Activated naive CD8-positive, alpha-beta T cell treated with anti-CD3 and anti-CD28 coated beads, Interleukin-2, amount 50 U/mL, for 24 hours (primary cell): ENCODE measurements at regions not wholly inside any gene's neighbourhood (a gene's known extent, or its start where the extent isn't known, plus 50 kb on each side); places are given as distances from the start of the nearest gene placed in this dataset.
"Not testable (repeated sequence)": the region's sequence is repeated elsewhere in the genome, so short reads cannot be mapped to it uniquely, and the experiment has no call there.

Experiments
- ATAC-seq: fragments of 150-1000 bp; cut with Tn5 transposase; one replicate; pipeline ENCODE4 v1.10.0; 2021
- DNase-seq: peaks from one replicate; pipeline ENCODE4 v3.0.0; 2021
- H3K27ac Mint-ChIP-seq: one replicate; pipeline ENCODE4 v1.8.0; 2021; ENCODE audit warnings: mild to moderate bottlenecking, mixed read lengths
- H3K27me3 Mint-ChIP-seq: one replicate; pipeline ENCODE4 v1.8.0; 2021; ENCODE audit warnings: mixed read lengths
- H3K36me3 Mint-ChIP-seq: one replicate; pipeline ENCODE4 v1.8.0; 2021; ENCODE audit warnings: low read depth, mixed read lengths
- H3K4me1 Mint-ChIP-seq: one replicate; pipeline ENCODE4 v1.8.0; 2021; ENCODE audit warnings: mixed read lengths
- H3K4me3 Mint-ChIP-seq: one replicate; pipeline ENCODE4 v1.8.0; 2021; ENCODE audit warnings: mild to moderate bottlenecking, moderate library complexity, mixed read lengths
- H3K9me3 Mint-ChIP-seq: one replicate; pipeline ENCODE4 v1.8.0; 2021; ENCODE audit warnings: mixed read lengths

DNA sequence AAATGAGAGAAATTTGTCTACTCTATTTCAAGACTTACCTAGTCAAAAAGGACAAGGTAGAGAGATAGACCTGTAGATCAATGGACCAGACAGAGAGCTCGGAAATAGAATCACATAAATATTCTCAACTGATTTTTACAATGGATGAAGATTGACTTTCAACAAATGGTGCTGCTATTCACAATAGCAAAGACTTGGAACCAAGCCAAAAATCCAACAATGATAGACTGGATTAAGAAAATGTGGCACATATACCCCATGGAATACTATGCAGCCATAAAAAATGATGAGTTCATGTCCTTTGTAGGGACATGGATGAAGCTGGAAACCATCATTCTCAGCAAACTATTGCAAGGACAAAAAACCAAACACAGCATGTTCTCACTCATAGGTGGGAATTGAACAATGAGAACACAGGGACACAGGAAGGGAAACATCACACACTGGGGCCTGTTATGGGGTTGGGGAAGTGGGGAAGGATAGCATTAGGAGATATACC lies 1128.2 kb downstream of the UQCRFS1 start:
- H3K9me3 Mint-ChIP-seq: peaks cover 22% of the 10 kb centered on the region
- DNase-seq, H3K27me3 Mint-ChIP-seq, H3K4me1 Mint-ChIP-seq, ATAC-seq, H3K36me3 Mint-ChIP-seq, H3K27ac Mint-ChIP-seq, H3K4me3 Mint-ChIP-seq: not testable (repeated sequence)

GRCh38 chr19:28076628-28077027 lies 1136.3 kb downstream of the UQCRFS1 start:
- ATAC-seq (no peak), DNase-seq (no peak)
- Mint-ChIP-seq H3K27me3 (no peaks in the 10 kb centered on the region), H3K27ac (no peak overlapping the region), H3K9me3 (peaks cover 15% of the 10 kb centered on the region), H3K4me1 (no peaks in the 10 kb centered on the region), H3K4me3 (no peak overlapping the region), H3K36me3 (no peaks in the 10 kb centered on the region)

- Mint-ChIP-seq H3K9me3 (peaks cover 15% of the 10 kb centered on the region), H3K27ac (no peak overlapping the region), H3K4me3 (no peak overlapping the region), H3K27me3 (no peaks in the 10 kb centered on the region), H3K4me1 (no peaks in the 10 kb centered on the region), H3K36me3 (no peaks in the 10 kb centered on the region)
- ATAC-seq: no peak
- DNase-seq: no peak
These were observed 1137.7 kb downstream of the UQCRFS1 start for GRCh38 chr19:28075229-28075628.

DNA sequence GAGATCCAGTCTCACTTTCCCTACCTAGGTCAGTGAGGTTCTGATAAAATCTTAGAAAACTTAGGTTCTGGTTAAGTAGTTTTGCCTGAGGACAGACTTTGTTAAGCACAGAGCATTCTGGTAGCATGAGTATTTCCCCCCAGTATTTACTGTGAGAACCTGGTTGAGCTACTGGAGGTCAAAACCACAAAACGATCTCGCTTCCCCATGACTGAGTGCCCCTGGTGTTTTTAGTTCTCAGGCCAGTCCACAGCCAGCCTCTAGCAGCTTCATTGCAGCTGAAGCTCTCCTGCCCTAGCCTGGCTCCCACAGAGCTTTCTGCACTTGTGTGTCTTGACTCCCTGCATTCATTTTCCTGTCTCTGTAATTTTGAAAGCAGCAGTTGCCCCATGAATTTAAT lies 1138.2 kb downstream of the UQCRFS1 start:
- no peaks in the 10 kb centered on the region for H3K4me1 Mint-ChIP-seq
- peaks cover 11% of the 10 kb centered on the region for H3K9me3 Mint-ChIP-seq
- no peak overlapping the region for H3K4me3 Mint-ChIP-seq
- DNase-seq (no peak), ATAC-seq (no peak)
- no peak overlapping the region for H3K27ac Mint-ChIP-seq
- H3K27me3 Mint-ChIP-seq: no peaks in the 10 kb centered on the region
- H3K36me3 Mint-ChIP-seq: no peaks in the 10 kb centered on the region

DNA sequence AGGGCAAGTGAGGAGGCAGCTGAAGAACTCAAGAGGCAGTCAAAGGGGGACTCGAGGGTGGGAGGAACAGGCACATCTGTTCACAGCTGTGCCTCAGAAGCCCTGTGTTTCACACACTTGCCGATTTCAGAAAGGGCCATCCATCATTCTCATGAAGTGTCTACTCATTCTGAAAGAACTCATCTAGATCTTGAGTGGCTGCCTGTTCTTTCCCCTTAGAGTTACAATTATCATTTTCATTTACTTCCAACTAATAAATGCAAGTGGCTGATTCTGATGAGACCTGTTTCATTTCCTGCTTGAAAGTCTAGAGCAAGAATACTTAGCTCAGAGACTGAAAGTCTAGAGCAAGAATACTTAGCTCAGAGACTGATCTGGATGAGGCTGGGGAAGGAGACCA lies 1145.1 kb downstream of the UQCRFS1 start:
- H3K4me1 Mint-ChIP-seq: no peaks in the 10 kb centered on the region
- no peak for DNase-seq
- H3K27ac Mint-ChIP-seq: no peak overlapping the region
- no peak overlapping the region for H3K4me3 Mint-ChIP-seq
- no peaks in the 10 kb centered on the region for H3K27me3 Mint-ChIP-seq
- no peaks in the 10 kb centered on the region for H3K36me3 Mint-ChIP-seq
- no peak for ATAC-seq
- no peaks in the 10 kb centered on the region for H3K9me3 Mint-ChIP-seq

- H3K9me3 Mint-ChIP-seq: no peaks in the 10 kb centered on the region
- no peaks in the 10 kb centered on the region for H3K4me1 Mint-ChIP-seq
- no peak overlapping the region for H3K27ac Mint-ChIP-seq
- no peaks in the 10 kb centered on the region for H3K27me3 Mint-ChIP-seq
- H3K36me3 Mint-ChIP-seq: no peaks in the 10 kb centered on the region
- ATAC-seq: no peak
- no peak for DNase-seq
- no peak overlapping the region for H3K4me3 Mint-ChIP-seq
These were observed 1146.0 kb downstream of the UQCRFS1 start for GRCh38 chr19:28066988-28067387.

- no peaks in the 10 kb centered on the region for H3K9me3 Mint-ChIP-seq
These were observed 1146.8 kb downstream of the UQCRFS1 start for GRCh38 chr19:28066161-28066560.

GRCh38 chr19:28065026-28065425 lies 1147.9 kb downstream of the UQCRFS1 start:
- Mint-ChIP-seq H3K36me3 (no peaks in the 10 kb centered on the region), H3K4me1 (no peaks in the 10 kb centered on the region), H3K4me3 (no peak overlapping the region), H3K9me3 (no peaks in the 10 kb centered on the region), H3K27ac (no peak overlapping the region), H3K27me3 (no peaks in the 10 kb centered on the region)
- DNase-seq: no peak
- ATAC-seq: no peak

More at GRCh38 chr19:28066161-28066560, 1146.8 kb downstream of the UQCRFS1 start:
- no peaks in the 10 kb centered on the region for H3K36me3 Mint-ChIP-seq
- no peak overlapping the region for H3K4me3 Mint-ChIP-seq
- no peaks in the 10 kb centered on the region for H3K27me3 Mint-ChIP-seq
- no peaks in the 10 kb centered on the region for H3K4me1 Mint-ChIP-seq
- DNase-seq: no peak
- no peak for ATAC-seq
- H3K27ac Mint-ChIP-seq: no peak overlapping the region

GRCh38 chr19:28063702-28064101 lies 1149.2 kb downstream of the UQCRFS1 start:
- no peaks in the 10 kb centered on the region for H3K9me3 Mint-ChIP-seq
- DNase-seq (no peak), ATAC-seq (no peak)
- no peak overlapping the region for H3K27ac Mint-ChIP-seq
- no peaks in the 10 kb centered on the region for H3K36me3 Mint-ChIP-seq
- no peak overlapping the region for H3K4me3 Mint-ChIP-seq
- H3K27me3 Mint-ChIP-seq: no peaks in the 10 kb centered on the region
- no peaks in the 10 kb centered on the region for H3K4me1 Mint-ChIP-seq

DNA sequence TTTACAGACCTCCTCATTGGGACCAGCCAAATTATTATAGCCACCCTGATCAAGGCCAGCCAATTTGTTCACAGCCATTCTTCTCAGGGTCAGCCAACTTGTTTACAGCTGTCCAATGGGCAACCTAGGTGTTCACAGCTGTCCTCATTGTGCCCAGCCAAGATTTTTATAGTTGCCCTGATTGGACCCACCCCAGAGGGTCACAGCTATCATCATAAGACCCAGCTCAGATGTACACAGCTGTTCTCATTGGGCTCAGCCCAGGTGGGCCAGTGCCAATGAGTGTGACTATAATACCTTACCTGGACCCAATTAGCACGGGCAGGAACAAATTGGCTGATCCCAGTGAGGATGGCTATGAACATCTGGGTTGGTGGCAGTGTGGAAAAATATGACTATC lies 1151.8 kb downstream of the UQCRFS1 start:
- peaks cover 4% of the 10 kb centered on the region for H3K9me3 Mint-ChIP-seq
- H3K36me3 Mint-ChIP-seq: no peaks in the 10 kb centered on the region
- no peak overlapping the region for H3K27ac Mint-ChIP-seq
- no peak overlapping the region for H3K4me3 Mint-ChIP-seq
- DNase-seq (no peak), ATAC-seq (no peak)
- H3K4me1 Mint-ChIP-seq: no peaks in the 10 kb centered on the region
- no peaks in the 10 kb centered on the region for H3K27me3 Mint-ChIP-seq

- not testable (repeated sequence) for H3K36me3 Mint-ChIP-seq, H3K27ac Mint-ChIP-seq, H3K4me3 Mint-ChIP-seq, DNase-seq, ATAC-seq, H3K4me1 Mint-ChIP-seq, H3K27me3 Mint-ChIP-seq
- peaks cover 15% of the 10 kb centered on the region for H3K9me3 Mint-ChIP-seq
These were observed 1155.9 kb downstream of the UQCRFS1 start for GRCh38 chr19:28057026-28057425.

DNA sequence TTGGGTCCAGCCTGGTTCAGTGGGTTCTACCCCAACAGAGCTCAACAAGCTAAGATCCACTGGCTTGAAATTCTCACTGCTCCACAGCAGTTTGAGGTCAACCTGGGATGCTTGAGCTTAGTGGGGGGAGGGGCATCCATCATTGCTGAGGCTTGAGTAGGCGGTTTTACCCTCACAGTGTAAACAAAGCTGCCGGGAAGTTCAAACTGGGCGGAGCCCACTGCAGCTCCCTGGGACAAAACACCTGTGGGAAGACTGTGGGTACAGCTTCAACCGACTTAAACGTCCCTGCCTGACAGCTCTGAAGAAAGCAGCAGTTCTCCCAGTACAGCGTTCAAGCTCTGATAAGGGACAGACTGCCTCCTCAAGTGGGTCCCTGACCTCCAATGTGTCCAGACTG lies 1161.9 kb downstream of the UQCRFS1 start:
- Mint-ChIP-seq H3K4me3 (no peak overlapping the region), H3K4me1 (no peaks in the 10 kb centered on the region), H3K9me3 (peaks cover 14% of the 10 kb centered on the region), H3K27me3 (no peaks in the 10 kb centered on the region), H3K36me3 (no peaks in the 10 kb centered on the region), H3K27ac (no peak overlapping the region)
- DNase-seq (no peak), ATAC-seq (no peak)

- Mint-ChIP-seq H3K9me3 (peaks cover 5% of the 10 kb centered on the region), H3K4me3 (no peak overlapping the region), H3K4me1 (no peaks in the 10 kb centered on the region), H3K27me3 (no peaks in the 10 kb centered on the region), H3K36me3 (no peaks in the 10 kb centered on the region), H3K27ac (no peak overlapping the region)
- ATAC-seq (no peak), DNase-seq (no peak)
These were observed 1163.1 kb downstream of the UQCRFS1 start for GRCh38 chr19:28049875-28050274.

DNA sequence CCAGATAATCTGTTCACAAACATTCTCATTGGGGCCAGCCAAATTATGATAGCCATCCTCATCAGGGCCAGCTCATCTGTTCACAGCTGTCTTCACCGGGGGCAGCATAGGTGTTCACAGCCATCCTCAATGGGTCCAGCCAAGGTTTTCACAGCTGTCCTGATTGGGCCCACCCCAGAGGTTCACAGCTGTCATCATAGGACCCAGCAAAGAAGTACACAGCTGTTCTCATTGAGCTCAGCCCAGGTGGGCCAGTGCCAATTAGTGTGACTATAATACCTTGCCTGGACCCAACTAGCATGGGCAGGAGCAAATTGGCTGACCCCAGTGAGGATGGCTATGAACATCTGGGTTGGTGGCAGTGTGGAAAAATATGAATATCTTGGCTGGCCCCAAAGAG lies 1166.0 kb downstream of the UQCRFS1 start:
- no peaks in the 10 kb centered on the region for H3K4me1 Mint-ChIP-seq
- H3K36me3 Mint-ChIP-seq: no peaks in the 10 kb centered on the region
- peaks cover 2% of the 10 kb centered on the region for H3K9me3 Mint-ChIP-seq
- H3K4me3 Mint-ChIP-seq: no peak overlapping the region
- ATAC-seq (no peak), DNase-seq (no peak)
- H3K27ac Mint-ChIP-seq: no peak overlapping the region
- H3K27me3 Mint-ChIP-seq: no peaks in the 10 kb centered on the region

DNA sequence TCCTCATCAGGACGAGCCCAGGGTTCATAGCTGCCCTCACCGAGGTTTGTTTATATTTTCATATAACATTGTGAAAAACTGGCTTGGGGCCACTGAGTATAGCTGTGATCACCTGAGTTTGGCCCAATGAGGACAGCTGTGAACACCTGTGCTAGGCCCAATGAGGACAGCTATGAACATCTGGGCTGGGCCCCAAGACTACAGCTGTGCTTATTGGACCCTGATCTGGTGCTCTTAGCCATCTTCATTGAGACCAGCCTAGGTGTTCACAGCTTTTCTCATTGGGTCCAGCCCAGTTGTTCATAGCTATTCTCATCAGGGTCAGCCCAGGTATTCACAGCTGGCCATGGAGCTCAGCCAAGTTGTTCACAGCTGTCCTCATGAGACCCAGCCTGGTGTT lies 1167.3 kb downstream of the UQCRFS1 start:
- no peak for ATAC-seq
- no peak for DNase-seq

DNA sequence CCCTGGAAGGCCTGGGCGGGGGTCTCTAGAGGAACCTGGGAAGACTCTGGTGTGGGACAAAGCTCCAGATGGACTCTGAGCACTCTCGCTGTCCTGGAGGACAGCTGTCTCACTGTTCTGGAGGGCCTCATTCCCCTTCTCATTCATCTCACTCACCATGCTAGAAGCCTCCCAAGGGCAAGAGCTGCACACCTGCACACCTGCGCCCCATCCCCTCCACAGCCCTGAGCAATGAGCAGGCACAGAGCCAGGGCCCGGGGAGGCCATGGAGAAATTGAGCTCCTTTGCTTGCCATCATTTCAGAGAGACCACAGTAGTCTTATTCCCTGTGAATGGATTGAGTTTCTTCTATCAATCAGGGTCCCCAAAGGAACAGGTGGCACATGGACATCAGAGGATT lies 1168.5 kb downstream of the UQCRFS1 start:
- no peaks in the 10 kb centered on the region for H3K36me3 Mint-ChIP-seq
- ATAC-seq (no peak), DNase-seq (no peak)
- no peak overlapping the region for H3K27ac Mint-ChIP-seq
- no peaks in the 10 kb centered on the region for H3K9me3 Mint-ChIP-seq
- H3K4me3 Mint-ChIP-seq: no peak overlapping the region
- no peaks in the 10 kb centered on the region for H3K4me1 Mint-ChIP-seq
- H3K27me3 Mint-ChIP-seq: no peaks in the 10 kb centered on the region

More for the DNA sequence above, 1167.3 kb downstream of the UQCRFS1 start:
- no peak overlapping the region for H3K4me3 Mint-ChIP-seq
- no peaks in the 10 kb centered on the region for H3K4me1 Mint-ChIP-seq
- H3K27ac Mint-ChIP-seq: no peak overlapping the region
- no peaks in the 10 kb centered on the region for H3K9me3 Mint-ChIP-seq
- no peaks in the 10 kb centered on the region for H3K36me3 Mint-ChIP-seq
- H3K27me3 Mint-ChIP-seq: no peaks in the 10 kb centered on the region
